ENCODE measurements at regions not wholly inside any gene's neighbourhood (a gene's known extent, or its start where the extent isn't known, plus 50 kb on each side); places are given as distances from the start of the nearest gene placed in this dataset.
"Not testable (repeated sequence)": the region's sequence is repeated elsewhere in the genome, so short reads cannot be mapped to it uniquely, and the experiment has no call there.

DNA sequence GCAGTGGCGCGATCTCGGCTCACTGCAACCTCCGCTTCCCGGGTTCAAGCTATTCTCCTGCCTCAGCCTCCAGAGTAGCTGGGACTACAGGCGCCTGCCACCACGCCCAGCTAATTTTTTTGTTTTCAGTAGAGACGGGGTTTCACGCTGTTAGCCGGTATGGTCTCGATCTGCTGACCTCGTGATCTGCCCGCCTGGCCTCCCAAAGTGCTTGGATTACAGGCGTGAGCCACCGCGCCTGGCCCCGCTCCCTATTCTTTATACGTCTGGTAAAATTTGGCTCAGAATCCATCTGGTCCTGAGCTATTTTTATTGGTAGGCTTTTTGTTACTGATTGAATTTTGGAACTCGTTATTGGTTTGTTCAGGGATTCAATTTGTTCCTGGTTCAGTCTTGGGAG is 336.7 kb downstream of the AEBP2 start:
- TF ChIP-seq, protein P1, sequence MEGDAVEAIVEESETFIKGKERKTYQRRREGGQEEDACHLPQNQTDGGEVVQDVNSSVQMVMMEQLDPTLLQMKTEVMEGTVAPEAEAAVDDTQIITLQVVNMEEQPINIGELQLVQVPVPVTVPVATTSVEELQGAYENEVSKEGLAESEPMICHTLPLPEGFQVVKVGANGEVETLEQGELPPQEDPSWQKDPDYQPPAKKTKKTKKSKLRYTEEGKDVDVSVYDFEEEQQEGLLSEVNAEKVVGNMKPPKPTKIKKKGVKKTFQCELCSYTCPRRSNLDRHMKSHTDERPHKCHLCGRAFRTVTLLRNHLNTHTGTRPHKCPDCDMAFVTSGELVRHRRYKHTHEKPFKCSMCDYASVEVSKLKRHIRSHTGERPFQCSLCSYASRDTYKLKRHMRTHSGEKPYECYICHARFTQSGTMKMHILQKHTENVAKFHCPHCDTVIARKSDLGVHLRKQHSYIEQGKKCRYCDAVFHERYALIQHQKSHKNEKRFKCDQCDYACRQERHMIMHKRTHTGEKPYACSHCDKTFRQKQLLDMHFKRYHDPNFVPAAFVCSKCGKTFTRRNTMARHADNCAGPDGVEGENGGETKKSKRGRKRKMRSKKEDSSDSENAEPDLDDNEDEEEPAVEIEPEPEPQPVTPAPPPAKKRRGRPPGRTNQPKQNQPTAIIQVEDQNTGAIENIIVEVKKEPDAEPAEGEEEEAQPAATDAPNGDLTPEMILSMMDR (IDR thresholded peaks at IDR 0.05; ENCODE audit: low read depth, low read length, poor library complexity, severe bottlenecking) = not testable (repeated sequence)
- not testable (repeated sequence) for TF ChIP-seq EZH2phosphoT487 (IDR thresholded peaks at IDR 0.05; ENCODE audit: borderline replicate concordance, low read length)
